GM23338 (cell line): ENCODE measurements at regions not wholly inside any gene's neighbourhood (a gene's known extent, or its start where the extent isn't known, plus 50 kb on each side); places are given as distances from the start of the nearest gene placed in this dataset.
"Not testable (repeated sequence)": the region's sequence is repeated elsewhere in the genome, so short reads cannot be mapped to it uniquely, and the experiment has no call there.

ENCODE experiments used
- ATAC-seq: fragments of 200-7000 bp; cut with Tn5 transposase; 3 replicates; pipeline ENCODE4 v1.9.1; 2020
- DNase-seq: peaks from one replicate; pipeline ENCODE4 v3.0.0-alpha.2; 2015; ENCODE audit warnings: low spot score
- H2AFZ ChIP-seq: fragments of 200-600 bp; sonication (generic); 2 replicates; pipeline ENCODE4 v1.8.0; 2016; ENCODE audit warnings: antibody characterized with exemption, mild to moderate bottlenecking, moderate library complexity
- H3F3A ChIP-seq: fragments of 200-600 bp; sonication (generic); replicated peaks from 2 replicates; pipeline ENCODE4 v1.8.0; 2017; ENCODE audit warnings: antibody characterized with exemption, mixed run types, low read depth
- H3K27ac ChIP-seq: fragments of 200-600 bp; sonication (generic); 2 replicates; pipeline ENCODE4 v1.6.1; 2016; ENCODE audit warnings: low read depth
- H3K27me3 ChIP-seq: fragments of 200-600 bp; sonication (generic); 2 replicates; pipeline ENCODE4 v1.8.0; 2016; ENCODE audit warnings: mild to moderate bottlenecking, mixed run types, moderate library complexity; ENCODE audit not compliant: insufficient read depth
- H3K36me3 ChIP-seq: fragments of 200-600 bp; sonication (generic); 2 replicates; pipeline ENCODE4 v1.8.0; 2016; ENCODE audit warnings: mild to moderate bottlenecking; ENCODE audit not compliant: insufficient read depth
- H3K4me1 ChIP-seq: fragments of 200-600 bp; sonication (generic); 2 replicates; pipeline ENCODE4 v1.8.0; 2016; ENCODE audit warnings: mild to moderate bottlenecking, moderate library complexity; ENCODE audit not compliant: insufficient read depth
- H3K4me2 ChIP-seq: fragments of 200-600 bp; sonication (generic); 2 replicates; pipeline ENCODE4 v1.7.1; 2017; ENCODE audit warnings: mixed run types
- H3K4me3 ChIP-seq: fragments of 200-600 bp; sonication (generic); 2 replicates; pipeline ENCODE4 v1.6.1; 2016; ENCODE audit warnings: mixed run types
- H3K79me2 ChIP-seq: fragments of 200-600 bp; sonication (generic); replicated peaks from 2 replicates; pipeline ENCODE4 v1.8.0; 2017; ENCODE audit warnings: mild to moderate bottlenecking; ENCODE audit not compliant: insufficient read depth
- H3K9me2 ChIP-seq: fragments of 200-600 bp; sonication (generic); 2 replicates; pipeline ENCODE4 v1.8.0; 2017; ENCODE audit not compliant: insufficient read depth
- H4K20me1 ChIP-seq: fragments of 200-600 bp; sonication (generic); replicated peaks from 2 replicates; pipeline ENCODE4 v1.8.0; 2017; ENCODE audit warnings: mild to moderate bottlenecking; ENCODE audit not compliant: insufficient read depth
- H3K27ac Mint-ChIP-seq: 2 replicates; pipeline ENCODE4 v1.8.0; 2020; ENCODE audit warnings: inconsistent platforms, mild to moderate bottlenecking, moderate library complexity, mixed read lengths
- H3K27me3 Mint-ChIP-seq: 3 replicates; pipeline ENCODE4 v1.8.0; 2022; ENCODE audit warnings: low read depth, mild to moderate bottlenecking, moderate library complexity, mixed read lengths, inconsistent platforms; ENCODE audit not compliant: insufficient read depth, poor library complexity
- H3K36me3 Mint-ChIP-seq: 3 replicates; pipeline ENCODE4 v1.8.0; 2021; ENCODE audit warnings: low read depth, mild to moderate bottlenecking, inconsistent platforms, moderate library complexity, mixed read lengths
- H3K4me1 Mint-ChIP-seq: 3 replicates; pipeline ENCODE4 v1.8.0; 2020; ENCODE audit warnings: mild to moderate bottlenecking, inconsistent platforms, mixed read lengths
- H3K4me3 Mint-ChIP-seq: 3 replicates; pipeline ENCODE4 v1.8.0; 2021; ENCODE audit warnings: moderate library complexity, mild to moderate bottlenecking, inconsistent platforms, mixed read lengths
- H3K9me3 Mint-ChIP-seq: 3 replicates; pipeline ENCODE4 v1.8.0; 2020; ENCODE audit warnings: moderate library complexity, mild to moderate bottlenecking, inconsistent platforms, mixed read lengths
- EZH2phosphoT487 ChIP-seq: fragments of 200-600 bp; sonication (generic); IDR thresholded peaks from one replicate; pipeline ENCODE4 v1.8.1; 2018; ENCODE audit warnings: antibody characterized with exemption; ENCODE audit not compliant: unreplicated experiment
- STAT1 ChIP-seq: IDR thresholded peaks from one replicate; pipeline ENCODE4 v1.6.1; 2016; ENCODE audit warnings: antibody characterized with exemption; ENCODE audit not compliant: unreplicated experiment
- TF ChIP-seq, protein P1 (sequence below): IDR thresholded peaks from one replicate; pipeline ENCODE4 v1.6.1; 2018; ENCODE audit warnings: antibody characterized with exemption; ENCODE audit not compliant: unreplicated experiment
- TF ChIP-seq, protein P2 (sequence below), 2 experiments: fragments of 200-600 bp in 1 of 2; sonication (generic) in 1 of 2; conservative IDR thresholded peaks; 2 replicates each; pipeline versions ENCODE4 v1.5.1 to v1.6.1; 2016 to 2017; ENCODE audit warnings: antibody characterized with exemption in 2 of 2, low read depth in 2 of 2, mild to moderate bottlenecking in 2 of 2, moderate library complexity in 1 of 2
- TF ChIP-seq, protein P3 (sequence below): fragments of 250-450 bp; sonication (Bioruptor Pico); IDR thresholded peaks from 2 replicates; pipeline ENCODE4 v1.5.0; 2020; ENCODE audit warnings: mild to moderate bottlenecking, moderate library complexity

DNA sequence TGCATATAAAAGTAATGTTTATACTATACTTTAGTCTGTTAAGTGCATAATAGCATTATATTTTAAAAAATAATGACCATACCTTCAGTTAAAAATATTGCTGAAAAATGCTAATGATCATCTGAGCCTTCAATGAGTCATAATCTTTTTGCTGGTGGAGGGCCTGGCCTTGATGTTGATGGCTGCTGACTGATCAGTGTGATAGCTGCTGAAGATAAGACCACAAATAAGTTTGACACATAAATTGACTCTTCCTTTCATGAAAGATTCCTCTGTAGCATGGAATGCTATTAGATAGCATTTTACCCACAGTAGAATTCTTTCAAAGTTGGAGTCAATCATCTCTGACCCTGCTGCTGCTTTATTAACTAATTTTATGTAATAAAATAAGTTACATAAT lies 128.4 kb upstream of the CCDC85A start:
- Histone ChIP-seq H3K79me2 (no peaks in the 10 kb centered on the region), H3K27me3 (no peaks in the 10 kb centered on the region), H3K4me3 (no peak overlapping the region), H3K4me1 (no peaks in the 10 kb centered on the region), H3K27ac (no peak overlapping the region), H2AFZ (no peak overlapping the region), H3F3A (no peaks in the 10 kb centered on the region), H3K36me3 (no peaks in the 10 kb centered on the region), H4K20me1 (no peaks in the 10 kb centered on the region), H3K4me2 (no peak overlapping the region), H3K9me2 (no peaks in the 10 kb centered on the region)
- Mint-ChIP-seq H3K9me3 (peaks cover 15% of the 10 kb centered on the region; the same call in 2 of the 3 replicates), H3K4me3 (no peak overlapping the region), H3K4me1 (no peaks in the 10 kb centered on the region), H3K27me3 (no peaks in the 10 kb centered on the region), H3K27ac (no peak overlapping the region), H3K36me3 (no peaks in the 10 kb centered on the region)
- DNase-seq (no peak), ATAC-seq (no peak)
- no peak for TF ChIP-seq STAT1
- TF ChIP-seq, protein P1, sequence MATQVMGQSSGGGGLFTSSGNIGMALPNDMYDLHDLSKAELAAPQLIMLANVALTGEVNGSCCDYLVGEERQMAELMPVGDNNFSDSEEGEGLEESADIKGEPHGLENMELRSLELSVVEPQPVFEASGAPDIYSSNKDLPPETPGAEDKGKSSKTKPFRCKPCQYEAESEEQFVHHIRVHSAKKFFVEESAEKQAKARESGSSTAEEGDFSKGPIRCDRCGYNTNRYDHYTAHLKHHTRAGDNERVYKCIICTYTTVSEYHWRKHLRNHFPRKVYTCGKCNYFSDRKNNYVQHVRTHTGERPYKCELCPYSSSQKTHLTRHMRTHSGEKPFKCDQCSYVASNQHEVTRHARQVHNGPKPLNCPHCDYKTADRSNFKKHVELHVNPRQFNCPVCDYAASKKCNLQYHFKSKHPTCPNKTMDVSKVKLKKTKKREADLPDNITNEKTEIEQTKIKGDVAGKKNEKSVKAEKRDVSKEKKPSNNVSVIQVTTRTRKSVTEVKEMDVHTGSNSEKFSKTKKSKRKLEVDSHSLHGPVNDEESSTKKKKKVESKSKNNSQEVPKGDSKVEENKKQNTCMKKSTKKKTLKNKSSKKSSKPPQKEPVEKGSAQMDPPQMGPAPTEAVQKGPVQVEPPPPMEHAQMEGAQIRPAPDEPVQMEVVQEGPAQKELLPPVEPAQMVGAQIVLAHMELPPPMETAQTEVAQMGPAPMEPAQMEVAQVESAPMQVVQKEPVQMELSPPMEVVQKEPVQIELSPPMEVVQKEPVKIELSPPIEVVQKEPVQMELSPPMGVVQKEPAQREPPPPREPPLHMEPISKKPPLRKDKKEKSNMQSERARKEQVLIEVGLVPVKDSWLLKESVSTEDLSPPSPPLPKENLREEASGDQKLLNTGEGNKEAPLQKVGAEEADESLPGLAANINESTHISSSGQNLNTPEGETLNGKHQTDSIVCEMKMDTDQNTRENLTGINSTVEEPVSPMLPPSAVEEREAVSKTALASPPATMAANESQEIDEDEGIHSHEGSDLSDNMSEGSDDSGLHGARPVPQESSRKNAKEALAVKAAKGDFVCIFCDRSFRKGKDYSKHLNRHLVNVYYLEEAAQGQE: no peak
- no peak for TF ChIP-seq EZH2phosphoT487
- TF ChIP-seq, protein P2, sequence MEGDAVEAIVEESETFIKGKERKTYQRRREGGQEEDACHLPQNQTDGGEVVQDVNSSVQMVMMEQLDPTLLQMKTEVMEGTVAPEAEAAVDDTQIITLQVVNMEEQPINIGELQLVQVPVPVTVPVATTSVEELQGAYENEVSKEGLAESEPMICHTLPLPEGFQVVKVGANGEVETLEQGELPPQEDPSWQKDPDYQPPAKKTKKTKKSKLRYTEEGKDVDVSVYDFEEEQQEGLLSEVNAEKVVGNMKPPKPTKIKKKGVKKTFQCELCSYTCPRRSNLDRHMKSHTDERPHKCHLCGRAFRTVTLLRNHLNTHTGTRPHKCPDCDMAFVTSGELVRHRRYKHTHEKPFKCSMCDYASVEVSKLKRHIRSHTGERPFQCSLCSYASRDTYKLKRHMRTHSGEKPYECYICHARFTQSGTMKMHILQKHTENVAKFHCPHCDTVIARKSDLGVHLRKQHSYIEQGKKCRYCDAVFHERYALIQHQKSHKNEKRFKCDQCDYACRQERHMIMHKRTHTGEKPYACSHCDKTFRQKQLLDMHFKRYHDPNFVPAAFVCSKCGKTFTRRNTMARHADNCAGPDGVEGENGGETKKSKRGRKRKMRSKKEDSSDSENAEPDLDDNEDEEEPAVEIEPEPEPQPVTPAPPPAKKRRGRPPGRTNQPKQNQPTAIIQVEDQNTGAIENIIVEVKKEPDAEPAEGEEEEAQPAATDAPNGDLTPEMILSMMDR (conservative IDR thresholded peaks at IDR 0.05; ENCODE audit: low read depth in 2 of 2): no peak
- TF ChIP-seq, protein P3, sequence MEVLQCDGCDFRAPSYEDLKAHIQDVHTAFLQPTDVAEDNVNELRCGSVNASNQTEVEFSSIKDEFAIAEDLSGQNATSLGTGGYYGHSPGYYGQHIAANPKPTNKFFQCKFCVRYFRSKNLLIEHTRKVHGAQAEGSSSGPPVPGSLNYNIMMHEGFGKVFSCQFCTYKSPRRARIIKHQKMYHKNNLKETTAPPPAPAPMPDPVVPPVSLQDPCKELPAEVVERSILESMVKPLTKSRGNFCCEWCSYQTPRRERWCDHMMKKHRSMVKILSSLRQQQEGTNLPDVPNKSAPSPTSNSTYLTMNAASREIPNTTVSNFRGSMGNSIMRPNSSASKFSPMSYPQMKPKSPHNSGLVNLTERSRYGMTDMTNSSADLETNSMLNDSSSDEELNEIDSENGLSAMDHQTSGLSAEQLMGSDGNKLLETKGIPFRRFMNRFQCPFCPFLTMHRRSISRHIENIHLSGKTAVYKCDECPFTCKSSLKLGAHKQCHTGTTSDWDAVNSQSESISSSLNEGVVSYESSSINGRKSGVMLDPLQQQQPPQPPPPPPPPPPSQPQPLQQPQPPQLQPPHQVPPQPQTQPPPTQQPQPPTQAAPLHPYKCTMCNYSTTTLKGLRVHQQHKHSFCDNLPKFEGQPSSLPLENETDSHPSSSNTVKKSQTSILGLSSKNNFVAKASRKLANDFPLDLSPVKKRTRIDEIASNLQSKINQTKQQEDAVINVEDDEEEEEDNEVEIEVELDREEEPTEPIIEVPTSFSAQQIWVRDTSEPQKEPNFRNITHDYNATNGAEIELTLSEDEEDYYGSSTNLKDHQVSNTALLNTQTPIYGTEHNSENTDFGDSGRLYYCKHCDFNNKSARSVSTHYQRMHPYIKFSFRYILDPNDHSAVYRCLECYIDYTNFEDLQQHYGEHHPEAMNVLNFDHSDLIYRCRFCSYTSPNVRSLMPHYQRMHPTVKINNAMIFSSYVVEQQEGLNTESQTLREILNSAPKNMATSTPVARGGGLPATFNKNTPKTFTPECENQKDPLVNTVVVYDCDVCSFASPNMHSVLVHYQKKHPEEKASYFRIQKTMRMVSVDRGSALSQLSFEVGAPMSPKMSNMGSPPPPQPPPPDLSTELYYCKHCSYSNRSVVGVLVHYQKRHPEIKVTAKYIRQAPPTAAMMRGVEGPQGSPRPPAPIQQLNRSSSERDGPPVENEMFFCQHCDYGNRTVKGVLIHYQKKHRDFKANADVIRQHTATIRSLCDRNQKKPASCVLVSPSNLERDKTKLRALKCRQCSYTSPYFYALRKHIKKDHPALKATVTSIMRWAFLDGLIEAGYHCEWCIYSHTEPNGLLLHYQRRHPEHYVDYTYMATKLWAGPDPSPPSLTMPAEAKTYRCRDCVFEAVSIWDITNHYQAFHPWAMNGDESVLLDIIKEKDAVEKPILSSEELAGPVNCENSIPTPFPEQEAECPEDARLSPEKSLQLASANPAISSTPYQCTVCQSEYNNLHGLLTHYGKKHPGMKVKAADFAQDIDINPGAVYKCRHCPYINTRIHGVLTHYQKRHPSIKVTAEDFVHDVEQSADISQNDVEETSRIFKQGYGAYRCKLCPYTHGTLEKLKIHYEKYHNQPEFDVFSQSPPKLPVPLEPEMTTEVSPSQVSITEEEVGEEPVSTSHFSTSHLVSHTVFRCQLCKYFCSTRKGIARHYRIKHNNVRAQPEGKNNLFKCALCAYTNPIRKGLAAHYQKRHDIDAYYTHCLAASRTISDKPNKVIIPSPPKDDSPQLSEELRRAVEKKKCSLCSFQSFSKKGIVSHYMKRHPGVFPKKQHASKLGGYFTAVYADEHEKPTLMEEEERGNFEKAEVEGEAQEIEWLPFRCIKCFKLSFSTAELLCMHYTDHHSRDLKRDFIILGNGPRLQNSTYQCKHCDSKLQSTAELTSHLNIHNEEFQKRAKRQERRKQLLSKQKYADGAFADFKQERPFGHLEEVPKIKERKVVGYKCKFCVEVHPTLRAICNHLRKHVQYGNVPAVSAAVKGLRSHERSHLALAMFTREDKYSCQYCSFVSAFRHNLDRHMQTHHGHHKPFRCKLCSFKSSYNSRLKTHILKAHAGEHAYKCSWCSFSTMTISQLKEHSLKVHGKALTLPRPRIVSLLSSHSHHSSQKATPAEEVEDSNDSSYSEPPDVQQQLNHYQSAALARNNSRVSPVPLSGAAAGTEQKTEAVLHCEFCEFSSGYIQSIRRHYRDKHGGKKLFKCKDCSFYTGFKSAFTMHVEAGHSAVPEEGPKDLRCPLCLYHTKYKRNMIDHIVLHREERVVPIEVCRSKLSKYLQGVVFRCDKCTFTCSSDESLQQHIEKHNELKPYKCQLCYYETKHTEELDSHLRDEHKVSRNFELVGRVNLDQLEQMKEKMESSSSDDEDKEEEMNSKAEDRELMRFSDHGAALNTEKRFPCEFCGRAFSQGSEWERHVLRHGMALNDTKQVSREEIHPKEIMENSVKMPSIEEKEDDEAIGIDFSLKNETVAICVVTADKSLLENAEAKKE (CRISPR knock-in tag): no peak

DNA sequence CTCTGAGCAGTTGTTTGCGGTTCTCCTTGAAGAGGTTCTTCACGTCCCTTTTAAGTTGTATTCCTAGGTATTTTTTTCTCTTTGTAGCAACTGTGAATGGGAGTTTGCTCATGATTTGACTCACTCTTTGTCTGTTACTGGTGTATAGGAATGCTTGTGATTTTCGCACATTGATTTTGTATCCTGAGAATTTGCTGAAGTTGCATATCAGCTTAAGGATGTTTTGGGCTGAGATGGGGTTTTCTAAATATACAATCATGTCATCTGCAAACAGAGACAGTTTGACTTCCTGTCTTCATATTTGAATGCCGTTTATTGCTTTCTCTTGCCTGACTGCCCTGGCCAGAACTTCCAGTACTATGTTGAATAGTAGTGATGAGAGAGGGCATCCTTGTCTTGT lies 122.5 kb upstream of the CCDC85A start:
- not testable (repeated sequence) for H3K79me2 ChIP-seq, H3K4me1 ChIP-seq, H3K9me2 ChIP-seq, H3K4me2 ChIP-seq, H3K36me3 Mint-ChIP-seq, H3K27me3 Mint-ChIP-seq, H3F3A ChIP-seq, H3K27ac Mint-ChIP-seq, H3K27me3 ChIP-seq, H3K36me3 ChIP-seq, H2AFZ ChIP-seq, H3K4me3 Mint-ChIP-seq, DNase-seq, H4K20me1 ChIP-seq, ATAC-seq, H3K4me3 ChIP-seq, H3K27ac ChIP-seq, H3K4me1 Mint-ChIP-seq
- peaks cover 29% of the 10 kb centered on the region; the same call in 2 of the 3 replicates for H3K9me3 Mint-ChIP-seq
